ENCODE measurements at regions not wholly inside any gene's neighbourhood (a gene's known extent, or its start where the extent isn't known, plus 50 kb on each side); places are given as distances from the start of the nearest gene placed in this dataset.
"Not testable (repeated sequence)": the region's sequence is repeated elsewhere in the genome, so short reads cannot be mapped to it uniquely, and the experiment has no call there.

DNA sequence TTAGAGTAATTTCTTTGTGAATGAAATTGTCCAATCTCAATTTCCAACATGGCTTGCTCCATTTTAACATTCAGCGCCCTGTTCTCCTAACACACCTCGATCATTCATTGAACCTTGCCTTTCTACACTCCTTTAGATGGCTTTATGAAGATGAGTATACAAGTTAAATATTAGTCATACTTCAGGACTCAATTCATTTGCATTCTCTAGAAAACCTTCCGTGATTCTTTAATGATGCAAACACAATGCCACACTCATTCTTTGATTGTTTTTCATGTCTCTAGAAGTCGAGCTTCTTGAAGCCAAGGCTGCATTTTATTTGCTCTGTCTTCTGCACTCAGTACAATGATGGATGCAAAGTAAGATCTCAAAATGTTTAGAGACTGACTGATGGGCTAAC, 641.2 kb downstream of the DOK5 start:
- no peaks in the 10 kb centered on the region for H3K27me3 ChIP-seq (ENCODE audit: insufficient read depth, low read length)
- no peak overlapping the region for H2AFZ ChIP-seq (ENCODE audit: low read depth, low read length)
- no peak overlapping the region for H3K4me3 ChIP-seq (ENCODE audit: low read length)
- no peaks in the 10 kb centered on the region for H3K4me1 ChIP-seq (ENCODE audit: insufficient read depth, low read length)
- no peaks in the 10 kb centered on the region for H3K36me3 ChIP-seq (ENCODE audit: insufficient read depth, low read length)
- H3K9me3 ChIP-seq (ENCODE audit: low read length): no peaks in the 10 kb centered on the region

DNA sequence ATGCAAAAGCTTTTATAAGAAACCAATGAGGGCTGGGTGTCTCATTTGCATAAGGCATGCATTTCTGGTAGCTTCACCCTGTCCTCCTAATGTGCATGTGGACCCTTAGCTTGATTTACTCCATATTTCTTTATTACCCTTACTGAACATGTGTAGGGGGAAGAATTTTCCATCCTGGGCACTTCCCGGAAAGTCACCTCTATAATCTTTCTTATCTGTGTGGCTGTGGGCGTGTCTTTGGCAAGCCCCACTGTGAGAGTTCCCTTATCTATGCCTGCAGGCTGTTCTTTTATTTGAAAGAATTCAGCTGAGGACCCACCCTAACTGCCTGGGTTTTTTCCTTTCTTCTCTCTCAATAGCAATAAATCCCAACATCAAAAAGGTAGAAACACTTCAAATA, 627.8 kb downstream of the DOK5 start:
- H3K27me3 ChIP-seq (ENCODE audit: insufficient read depth, low read length): no peaks in the 10 kb centered on the region
- no peak overlapping the region for H3K4me3 ChIP-seq (ENCODE audit: low read length)
- no peak overlapping the region for H2AFZ ChIP-seq (ENCODE audit: low read depth, low read length)
- H3K36me3 ChIP-seq (ENCODE audit: insufficient read depth, low read length): no peaks in the 10 kb centered on the region
- no peaks in the 10 kb centered on the region for H3K4me1 ChIP-seq (ENCODE audit: insufficient read depth, low read length)
- no peaks in the 10 kb centered on the region for H3K9me3 ChIP-seq (ENCODE audit: low read length)

DNA sequence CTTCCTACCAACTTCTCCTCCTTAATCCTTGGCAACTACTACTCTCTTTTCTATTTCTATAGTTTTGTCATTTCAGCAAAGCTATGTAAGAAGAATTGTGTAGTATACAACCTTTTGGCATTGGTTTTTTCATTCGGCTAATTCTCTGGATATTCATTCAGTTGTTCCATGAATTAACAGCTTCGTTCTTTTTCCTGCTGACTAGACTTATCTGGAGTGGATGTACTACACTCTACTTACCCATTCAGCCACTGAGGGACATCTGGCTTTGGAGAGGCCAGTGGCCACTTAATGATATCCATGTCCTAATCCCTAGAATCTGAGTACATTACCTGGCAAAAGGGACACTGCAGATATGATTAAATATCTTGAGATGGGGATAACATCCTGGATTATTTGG, 623.9 kb downstream of the DOK5 start:
- no peak overlapping the region for H2AFZ ChIP-seq (ENCODE audit: low read depth, low read length)
- H3K36me3 ChIP-seq (ENCODE audit: insufficient read depth, low read length): no peaks in the 10 kb centered on the region
- H3K4me1 ChIP-seq (ENCODE audit: insufficient read depth, low read length): no peaks in the 10 kb centered on the region
- H3K27me3 ChIP-seq (ENCODE audit: insufficient read depth, low read length): no peaks in the 10 kb centered on the region
- no peak overlapping the region for H3K4me3 ChIP-seq (ENCODE audit: low read length)
- no peaks in the 10 kb centered on the region for H3K9me3 ChIP-seq (ENCODE audit: low read length)

DNA sequence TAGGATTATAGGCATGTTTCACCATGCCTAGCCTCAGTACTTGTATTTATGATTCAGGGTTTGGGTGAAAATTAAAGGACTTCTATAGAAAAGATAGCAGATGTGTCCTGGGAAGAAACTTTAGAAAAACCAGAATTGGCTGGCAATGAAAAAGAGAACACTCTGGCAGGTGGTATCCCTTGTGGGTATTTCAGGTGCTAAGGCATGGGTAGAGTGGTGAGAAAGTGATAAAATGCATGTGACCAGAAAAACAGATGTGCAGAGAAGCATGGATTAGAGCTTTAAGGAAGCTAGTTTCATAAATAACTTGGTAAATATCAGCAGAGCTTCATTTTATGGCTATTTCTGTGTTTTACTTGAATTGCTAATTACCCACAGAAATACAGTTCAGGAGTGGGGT, 622.2 kb downstream of the DOK5 start:
- Histone ChIP-seq H3K27me3 (ENCODE audit: insufficient read depth, low read length) (no peaks in the 10 kb centered on the region), H3K36me3 (ENCODE audit: insufficient read depth, low read length) (no peaks in the 10 kb centered on the region), H2AFZ (ENCODE audit: low read depth, low read length) (no peak overlapping the region), H3K4me1 (ENCODE audit: insufficient read depth, low read length) (no peaks in the 10 kb centered on the region), H3K4me3 (ENCODE audit: low read length) (no peak overlapping the region), H3K9me3 (ENCODE audit: low read length) (no peaks in the 10 kb centered on the region)

DNA sequence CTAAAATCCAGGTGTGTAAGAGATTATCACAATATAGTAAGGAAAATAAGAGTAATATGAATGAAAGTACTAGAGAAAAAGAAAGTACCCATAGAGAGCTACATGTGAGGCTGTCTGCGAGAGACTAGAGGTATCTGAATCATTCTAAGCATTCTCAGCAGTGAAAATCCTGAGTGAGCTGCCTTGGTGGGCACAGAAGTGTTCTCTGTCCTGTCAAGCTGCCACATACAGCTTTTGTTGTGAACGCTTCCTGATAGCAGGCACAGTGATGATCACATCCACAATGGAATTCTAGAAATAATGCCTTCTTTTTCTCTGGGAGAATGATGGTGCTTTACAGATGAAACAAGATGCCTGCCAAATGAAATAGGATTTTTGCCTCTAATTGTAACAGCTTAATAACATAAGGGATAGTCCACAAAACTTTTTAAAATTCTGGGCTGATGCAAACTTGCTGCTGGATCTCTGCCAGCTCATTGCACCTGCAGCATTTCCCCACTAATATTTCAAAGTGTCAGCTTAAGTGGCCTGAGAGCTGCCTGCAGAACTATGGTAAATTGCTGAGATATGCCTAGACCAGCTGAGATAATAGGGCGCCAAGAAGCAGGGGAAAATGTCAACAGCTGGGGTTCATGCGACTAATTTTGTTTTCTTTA, 620.5 kb downstream of the DOK5 start:
- Histone ChIP-seq H3K27me3 (ENCODE audit: insufficient read depth, low read length) (no peaks in the 10 kb centered on the region), H2AFZ (ENCODE audit: low read depth, low read length) (no peak overlapping the region), H3K36me3 (ENCODE audit: insufficient read depth, low read length) (no peaks in the 10 kb centered on the region), H3K4me3 (ENCODE audit: low read length) (no peak overlapping the region), H3K9me3 (ENCODE audit: low read length) (no peaks in the 10 kb centered on the region), H3K4me1 (ENCODE audit: insufficient read depth, low read length) (no peaks in the 10 kb centered on the region)

DNA sequence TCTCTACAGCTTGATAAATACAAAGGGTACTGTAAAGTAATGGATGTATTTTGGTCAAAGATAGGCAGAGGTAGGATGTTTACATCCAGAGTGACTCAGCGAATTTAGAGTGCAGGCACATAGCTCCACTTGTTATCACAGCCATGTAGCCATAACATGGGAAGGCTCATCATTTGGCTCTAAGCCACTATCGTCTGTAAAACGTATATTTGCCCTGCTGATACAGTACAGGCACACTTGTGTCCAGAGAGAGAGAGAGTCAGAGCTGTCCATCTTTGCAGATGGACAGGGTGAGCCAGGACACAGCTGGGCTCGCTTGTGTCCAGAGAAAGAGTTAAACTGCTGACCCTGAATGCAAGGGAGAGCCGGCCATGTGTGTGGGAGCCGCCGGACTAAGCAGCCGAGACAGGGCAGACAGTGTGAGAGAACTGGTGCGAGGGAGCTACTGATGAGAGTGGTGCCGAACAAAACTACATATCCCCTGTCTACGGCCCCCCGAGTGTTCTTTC, 619.0 kb downstream of the DOK5 start:
- no peaks in the 10 kb centered on the region for H3K4me1 ChIP-seq (ENCODE audit: insufficient read depth, low read length)
- H2AFZ ChIP-seq (ENCODE audit: low read depth, low read length): no peak overlapping the region
- H3K36me3 ChIP-seq (ENCODE audit: insufficient read depth, low read length): no peaks in the 10 kb centered on the region
- H3K4me3 ChIP-seq (ENCODE audit: low read length): no peak overlapping the region
- no peaks in the 10 kb centered on the region for H3K27me3 ChIP-seq (ENCODE audit: insufficient read depth, low read length)
- no peaks in the 10 kb centered on the region for H3K9me3 ChIP-seq (ENCODE audit: low read length)

DNA sequence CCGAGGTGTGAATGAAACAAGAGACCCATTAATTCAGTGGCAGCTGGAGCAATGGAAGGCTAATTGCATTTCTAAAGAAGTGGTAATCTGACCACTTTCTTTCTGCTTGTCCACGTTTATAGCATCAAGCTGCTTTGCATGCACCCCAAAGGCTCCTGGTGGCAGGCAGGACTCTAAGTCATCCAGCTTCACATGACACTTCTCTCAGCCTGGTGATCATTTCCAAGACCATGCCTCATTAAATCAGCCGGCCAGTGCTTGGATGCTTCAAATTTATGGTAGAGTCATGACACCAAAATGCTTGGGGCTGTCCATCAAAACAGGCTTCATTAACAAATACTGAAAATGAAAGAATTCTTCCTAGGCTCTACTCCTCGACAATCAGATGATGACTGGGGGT, 614.9 kb downstream of the DOK5 start:
- Histone ChIP-seq H3K9me3 (ENCODE audit: low read length) (no peaks in the 10 kb centered on the region), H3K4me1 (ENCODE audit: insufficient read depth, low read length) (no peaks in the 10 kb centered on the region), H2AFZ (ENCODE audit: low read depth, low read length) (no peak overlapping the region), H3K4me3 (ENCODE audit: low read length) (no peak overlapping the region), H3K36me3 (ENCODE audit: insufficient read depth, low read length) (no peaks in the 10 kb centered on the region), H3K27me3 (ENCODE audit: insufficient read depth, low read length) (no peaks in the 10 kb centered on the region)

DNA sequence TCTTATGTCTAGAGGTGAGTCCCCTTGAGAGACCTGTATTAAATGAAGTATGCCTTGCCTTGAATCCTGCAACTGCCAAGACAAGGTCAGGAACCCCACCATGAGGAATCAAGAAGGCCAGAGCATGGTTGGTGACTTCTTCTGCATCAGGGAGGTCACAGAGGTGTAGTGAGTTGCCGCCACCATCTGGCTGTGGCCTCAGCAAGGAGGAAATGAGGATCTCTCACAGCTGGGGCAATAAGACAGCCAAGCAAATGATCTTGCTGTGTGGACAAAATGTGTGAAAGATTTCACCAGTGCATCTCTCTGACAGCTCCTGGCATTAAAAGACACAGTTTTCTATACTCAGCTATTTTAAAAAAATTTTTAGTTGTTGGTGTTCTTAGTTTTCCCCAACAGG, 611.0 kb downstream of the DOK5 start:
- no peak overlapping the region for H3K4me3 ChIP-seq (ENCODE audit: low read length)
- H2AFZ ChIP-seq (ENCODE audit: low read depth, low read length): no peak overlapping the region
- H3K27me3 ChIP-seq (ENCODE audit: insufficient read depth, low read length): no peaks in the 10 kb centered on the region
- no peaks in the 10 kb centered on the region for H3K36me3 ChIP-seq (ENCODE audit: insufficient read depth, low read length)
- H3K9me3 ChIP-seq (ENCODE audit: low read length): no peaks in the 10 kb centered on the region
- no peaks in the 10 kb centered on the region for H3K4me1 ChIP-seq (ENCODE audit: insufficient read depth, low read length)

DNA sequence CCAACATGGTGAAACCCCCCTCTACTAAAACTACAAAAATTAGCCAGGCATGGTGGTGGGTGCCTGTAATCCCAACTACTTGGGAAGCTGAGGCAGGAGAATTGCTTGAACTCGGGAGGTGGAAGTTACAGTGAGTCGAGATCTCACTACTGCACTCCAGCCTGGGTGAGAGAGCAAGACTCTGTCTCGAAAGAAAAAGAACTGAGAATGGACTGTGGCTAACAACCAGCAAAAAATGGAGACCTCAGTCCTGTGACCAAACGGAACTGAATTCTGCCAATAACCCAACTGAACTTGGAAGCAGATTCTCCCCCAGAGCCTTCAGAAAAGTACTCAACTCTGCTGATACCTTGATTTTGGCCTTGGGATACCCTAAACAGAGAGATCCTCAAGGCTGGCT, 604.5 kb downstream of the DOK5 start:
- Histone ChIP-seq H3K9me3 (ENCODE audit: low read length) (no peaks in the 10 kb centered on the region), H3K4me1 (ENCODE audit: insufficient read depth, low read length) (no peaks in the 10 kb centered on the region), H2AFZ (ENCODE audit: low read depth, low read length) (no peak overlapping the region), H3K27me3 (ENCODE audit: insufficient read depth, low read length) (no peaks in the 10 kb centered on the region), H3K4me3 (ENCODE audit: low read length) (no peak overlapping the region), H3K36me3 (ENCODE audit: insufficient read depth, low read length) (no peaks in the 10 kb centered on the region)

DNA sequence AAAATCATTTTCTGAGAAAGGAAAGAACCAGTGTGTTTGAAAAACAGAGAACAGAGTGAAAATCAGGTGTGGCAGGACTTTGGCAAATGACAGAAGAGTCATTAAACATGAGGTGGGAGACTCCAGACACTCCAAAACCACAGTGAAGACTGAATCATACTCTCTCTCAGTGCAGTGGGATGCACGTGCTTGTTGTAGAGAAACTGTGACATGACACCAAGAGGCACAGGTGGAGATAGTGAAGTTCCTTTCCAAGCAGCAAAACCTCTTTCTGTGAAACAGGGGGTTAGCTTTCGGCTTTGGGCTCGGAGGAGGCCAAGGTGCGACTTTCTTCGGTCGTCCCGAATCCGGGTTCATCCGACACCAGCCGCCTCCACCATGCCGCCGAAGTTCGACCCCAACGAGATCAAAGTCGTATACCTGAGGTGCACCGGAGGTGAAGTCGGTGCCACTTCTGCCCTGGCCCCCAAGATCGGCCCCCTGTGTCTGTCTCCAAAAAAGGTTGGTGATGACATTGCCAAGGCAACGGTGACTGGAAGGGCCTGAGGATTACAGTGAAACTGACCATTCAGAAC, 599.0 kb downstream of the DOK5 start:
- H3K4me1 ChIP-seq (ENCODE audit: insufficient read depth, low read length); H3K4me3 ChIP-seq (ENCODE audit: low read length); H3K36me3 ChIP-seq (ENCODE audit: insufficient read depth, low read length); H3K27me3 ChIP-seq (ENCODE audit: insufficient read depth, low read length); H3K9me3 ChIP-seq (ENCODE audit: low read length); H2AFZ ChIP-seq (ENCODE audit: low read depth, low read length): not testable (repeated sequence)

DNA sequence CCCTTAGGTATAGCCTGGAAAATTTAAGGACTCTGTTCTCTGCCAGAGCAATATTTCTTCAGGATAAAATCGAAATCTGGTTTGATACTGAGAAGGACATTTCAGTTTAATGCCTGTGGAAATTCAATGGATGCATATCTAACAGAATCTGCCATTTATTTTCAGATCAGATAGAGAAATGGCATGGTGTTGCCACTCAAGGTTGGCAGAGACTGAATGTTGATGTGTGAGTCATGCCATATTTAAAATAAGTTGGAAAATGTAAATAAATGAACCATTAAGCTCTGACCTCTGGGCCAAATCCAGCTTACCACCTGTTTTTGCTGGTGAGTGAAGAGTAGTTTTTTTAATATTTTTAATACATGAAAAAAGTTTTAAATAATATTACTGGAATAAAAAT, 594.6 kb downstream of the DOK5 start:
- Histone ChIP-seq H3K4me1 (ENCODE audit: insufficient read depth, low read length) (no peaks in the 10 kb centered on the region), H3K4me3 (ENCODE audit: low read length) (no peak overlapping the region)

DNA sequence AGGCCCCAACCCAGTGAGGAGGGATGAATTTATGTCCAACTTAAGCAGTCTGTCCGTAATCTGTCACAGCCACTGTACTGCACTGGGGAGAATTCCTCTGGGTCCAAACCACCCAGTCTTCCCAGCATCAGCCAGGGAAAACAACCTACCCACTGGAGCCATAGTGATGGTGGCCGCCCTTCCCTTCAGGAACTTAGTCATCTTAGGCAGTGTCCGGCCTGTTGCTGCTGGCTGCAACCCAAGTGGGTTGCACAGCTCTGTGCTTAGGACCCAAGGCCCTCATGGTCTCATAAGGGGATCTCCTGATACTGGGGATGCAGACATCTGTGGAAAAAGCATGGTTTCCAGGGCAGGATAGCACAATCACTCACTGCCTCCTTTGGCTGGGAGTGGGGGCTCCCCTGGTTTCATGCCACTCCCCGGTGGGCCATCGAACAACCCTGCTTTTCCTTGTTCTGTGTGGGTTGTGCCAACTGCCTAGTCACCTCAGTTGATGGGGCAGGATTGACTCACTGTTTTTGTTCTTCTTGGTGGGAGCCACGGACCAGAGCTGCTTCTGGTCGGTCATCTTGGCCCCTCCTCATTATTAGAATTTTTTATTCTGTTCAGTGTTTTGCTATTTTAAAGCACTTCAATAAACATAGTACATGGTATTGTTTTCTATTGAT, 591.9 kb downstream of the DOK5 start:
- Histone ChIP-seq H3K27me3 (ENCODE audit: insufficient read depth, low read length) (no peaks in the 10 kb centered on the region), H3K36me3 (ENCODE audit: insufficient read depth, low read length) (no peaks in the 10 kb centered on the region), H3K4me3 (ENCODE audit: low read length) (no peak overlapping the region), H2AFZ (ENCODE audit: low read depth, low read length) (no peak overlapping the region), H3K4me1 (ENCODE audit: insufficient read depth, low read length) (no peaks in the 10 kb centered on the region), H3K9me3 (ENCODE audit: low read length) (no peaks in the 10 kb centered on the region)

More for the DNA sequence above, 594.6 kb downstream of the DOK5 start:
- Histone ChIP-seq H3K27me3 (ENCODE audit: insufficient read depth, low read length) (no peaks in the 10 kb centered on the region), H3K36me3 (ENCODE audit: insufficient read depth, low read length) (no peaks in the 10 kb centered on the region), H3K9me3 (ENCODE audit: low read length) (no peaks in the 10 kb centered on the region), H2AFZ (ENCODE audit: low read depth, low read length) (no peak overlapping the region)

DNA sequence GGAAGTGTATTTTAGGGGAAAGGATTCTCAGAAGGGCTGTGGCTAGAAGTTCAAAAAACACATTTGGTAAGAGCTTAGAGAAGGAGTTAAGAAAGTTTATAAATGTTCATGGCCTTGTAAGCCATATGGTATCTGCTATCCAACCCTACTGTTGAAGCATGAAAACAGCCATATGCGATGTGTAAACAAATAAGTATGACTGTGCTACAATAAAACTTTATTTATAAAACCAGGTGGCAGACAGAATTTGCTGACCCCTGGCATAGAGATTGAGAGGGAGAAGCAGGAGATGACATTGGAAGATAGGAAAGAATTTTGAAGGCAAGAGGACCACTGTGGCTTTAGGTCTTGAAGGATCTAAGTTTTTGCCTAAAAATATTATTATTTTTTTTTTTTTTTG, 583.5 kb downstream of the DOK5 start:
- Histone ChIP-seq H3K36me3 (ENCODE audit: insufficient read depth, low read length) (no peaks in the 10 kb centered on the region), H3K4me3 (ENCODE audit: low read length) (no peak overlapping the region), H3K9me3 (ENCODE audit: low read length) (no peaks in the 10 kb centered on the region), H3K27me3 (ENCODE audit: insufficient read depth, low read length) (no peaks in the 10 kb centered on the region), H3K4me1 (ENCODE audit: insufficient read depth, low read length) (no peaks in the 10 kb centered on the region), H2AFZ (ENCODE audit: low read depth, low read length) (no peak overlapping the region)
